ENCODE measurements at regions not wholly inside any gene's neighbourhood (a gene's known extent, or its start where the extent isn't known, plus 50 kb on each side); places are given as distances from the start of the nearest gene placed in this dataset.

DNA sequence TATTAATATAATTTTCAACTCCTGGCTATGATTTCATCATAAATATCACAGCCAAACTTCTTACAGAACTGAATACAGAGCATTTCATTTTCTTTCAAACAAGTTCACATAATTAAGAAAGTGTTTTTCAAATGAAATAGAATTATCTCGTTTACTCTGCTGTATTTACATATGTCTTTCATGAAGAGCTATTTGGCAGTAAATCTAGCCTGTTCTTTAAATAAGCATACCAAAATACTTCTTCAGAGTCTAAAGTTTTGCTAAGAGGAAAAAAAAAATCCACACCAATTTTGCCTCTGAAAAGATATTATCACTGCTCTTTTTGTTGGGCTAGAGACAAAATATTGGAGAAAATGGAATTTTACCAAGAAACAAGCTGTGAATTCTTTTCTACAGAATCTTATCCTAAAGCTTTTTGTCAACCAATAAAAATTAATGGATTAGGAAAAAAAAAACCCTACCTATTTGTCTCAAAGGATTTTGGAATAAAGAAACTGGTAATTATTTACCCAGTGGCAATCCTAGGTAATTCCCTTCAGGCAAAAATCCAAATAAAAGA is 287.9 kb upstream of the NR3C2 start:
- TF ChIP-seq, protein P1, sequence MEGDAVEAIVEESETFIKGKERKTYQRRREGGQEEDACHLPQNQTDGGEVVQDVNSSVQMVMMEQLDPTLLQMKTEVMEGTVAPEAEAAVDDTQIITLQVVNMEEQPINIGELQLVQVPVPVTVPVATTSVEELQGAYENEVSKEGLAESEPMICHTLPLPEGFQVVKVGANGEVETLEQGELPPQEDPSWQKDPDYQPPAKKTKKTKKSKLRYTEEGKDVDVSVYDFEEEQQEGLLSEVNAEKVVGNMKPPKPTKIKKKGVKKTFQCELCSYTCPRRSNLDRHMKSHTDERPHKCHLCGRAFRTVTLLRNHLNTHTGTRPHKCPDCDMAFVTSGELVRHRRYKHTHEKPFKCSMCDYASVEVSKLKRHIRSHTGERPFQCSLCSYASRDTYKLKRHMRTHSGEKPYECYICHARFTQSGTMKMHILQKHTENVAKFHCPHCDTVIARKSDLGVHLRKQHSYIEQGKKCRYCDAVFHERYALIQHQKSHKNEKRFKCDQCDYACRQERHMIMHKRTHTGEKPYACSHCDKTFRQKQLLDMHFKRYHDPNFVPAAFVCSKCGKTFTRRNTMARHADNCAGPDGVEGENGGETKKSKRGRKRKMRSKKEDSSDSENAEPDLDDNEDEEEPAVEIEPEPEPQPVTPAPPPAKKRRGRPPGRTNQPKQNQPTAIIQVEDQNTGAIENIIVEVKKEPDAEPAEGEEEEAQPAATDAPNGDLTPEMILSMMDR (IDR thresholded peaks at IDR 0.05), result peak in 2 of 6 experiments; percentile 16 to 41
- no peak for TF ChIP-seq POLR2A (IDR thresholded peaks at IDR 0.05)
